ENCODE measurements at regions not wholly inside any gene's neighbourhood (a gene's known extent, or its start where the extent isn't known, plus 50 kb on each side); places are given as distances from the start of the nearest gene placed in this dataset.
"Not testable (repeated sequence)": the region's sequence is repeated elsewhere in the genome, so short reads cannot be mapped to it uniquely, and the experiment has no call there.

DNA sequence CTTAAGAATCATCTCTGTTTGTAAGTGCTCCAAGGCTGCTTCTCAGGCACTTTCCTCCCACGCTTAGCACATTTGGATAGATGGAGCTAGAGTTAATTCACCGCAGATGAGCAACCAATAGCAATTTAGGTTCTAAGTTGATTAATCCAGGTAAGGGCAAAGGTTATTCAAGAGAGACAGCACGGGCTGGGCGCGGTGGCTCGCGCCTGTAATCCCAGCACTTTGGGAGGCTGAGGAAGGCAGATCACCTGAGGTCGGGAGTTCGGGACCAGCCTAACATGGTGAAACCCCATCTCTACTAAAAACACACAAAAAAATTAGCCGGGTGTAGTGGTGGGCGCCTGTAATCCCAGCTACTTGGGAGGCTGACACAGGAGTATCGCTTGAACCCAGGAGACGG is 54.5 kb upstream of the UNC13C start:
- DNase-seq (ENCODE audit: low read depth in 1 of 2, low spot score in 1 of 2); in situ Hi-C loops (cut with HindIII; ENCODE audit: low pct_unique_long_range_greater_than_20kb, low sequenced_read_pairs): not testable (repeated sequence)

DNA sequence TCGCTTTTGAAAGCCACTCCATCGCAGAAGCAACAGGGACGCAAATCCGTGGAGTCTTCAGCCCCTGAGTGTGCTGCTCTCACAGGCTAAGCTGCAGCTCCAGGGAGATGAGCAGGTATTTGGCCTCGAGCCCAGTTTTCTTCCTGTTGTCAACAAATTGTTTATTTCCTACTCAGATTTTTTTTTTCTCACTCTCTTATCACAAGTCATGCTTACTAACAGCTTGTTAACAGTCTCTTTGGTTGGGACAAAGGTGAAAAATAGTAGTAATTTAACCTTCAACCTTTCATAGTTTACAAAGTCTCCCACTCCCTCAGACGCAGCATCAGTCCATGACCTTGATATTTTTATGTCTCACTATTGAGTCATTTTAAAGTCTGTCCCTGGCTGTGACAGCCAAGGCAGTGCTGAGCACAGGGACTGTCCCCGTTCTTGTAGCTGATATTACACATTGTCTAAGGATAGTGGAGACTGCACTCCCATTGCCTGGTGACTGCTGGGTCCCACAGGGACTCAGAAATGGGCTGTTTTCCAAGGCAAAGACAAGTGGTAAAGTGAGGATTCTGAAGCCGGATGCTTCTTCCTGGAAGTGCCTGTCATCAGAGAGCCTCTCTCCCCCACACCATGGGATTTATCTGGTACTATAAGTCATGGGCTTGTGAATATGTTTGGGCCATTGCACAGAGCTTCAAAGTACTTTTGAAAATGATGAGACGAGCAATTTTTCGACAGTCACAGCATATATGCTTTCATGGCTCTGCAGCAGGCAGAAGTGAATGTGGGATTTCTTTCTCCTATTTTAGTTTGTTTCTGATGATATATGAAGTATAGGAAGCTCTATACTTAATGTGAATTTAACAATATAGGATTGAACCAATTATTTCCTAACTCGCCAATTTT is 59.8 kb upstream of the UNC13C start:
- in situ Hi-C loops (cut with HindIII; ENCODE audit: low pct_unique_long_range_greater_than_20kb, low sequenced_read_pairs), result no loop called here
- peak in 1 of 2 experiments; percentile 25 for DNase-seq (ENCODE audit: low read depth in 1 of 2, low spot score in 1 of 2)
- TF ChIP-seq JUND (IDR thresholded peaks at IDR 0.05; ENCODE audit: low read depth), result no peak

DNA sequence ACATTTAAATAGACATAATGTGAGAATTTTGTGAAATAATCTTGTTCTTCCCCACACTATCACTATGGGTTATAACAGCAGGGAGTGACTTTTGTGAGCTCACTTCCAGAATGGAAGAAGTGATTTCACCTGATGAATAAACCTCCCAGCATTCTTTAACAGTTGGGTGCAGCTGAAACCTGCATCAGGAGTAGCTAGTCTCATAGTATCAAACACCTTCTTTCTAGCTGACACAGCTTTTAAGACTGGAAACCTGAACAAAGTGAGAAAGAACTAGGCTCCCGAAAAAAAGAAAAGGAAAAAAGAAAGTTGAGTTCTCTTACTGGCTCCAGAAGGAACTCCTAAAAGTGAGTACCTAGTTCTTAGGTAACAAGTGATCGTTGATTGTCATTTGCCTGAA is 61.1 kb upstream of the UNC13C start:
- in situ Hi-C loops (cut with HindIII; ENCODE audit: low pct_unique_long_range_greater_than_20kb, low sequenced_read_pairs), result no loop called here
- TF ChIP-seq JUND (IDR thresholded peaks at IDR 0.05; ENCODE audit: low read depth), result no peak
- no peak for DNase-seq (ENCODE audit: low read depth in 1 of 2, low spot score in 1 of 2)

DNA sequence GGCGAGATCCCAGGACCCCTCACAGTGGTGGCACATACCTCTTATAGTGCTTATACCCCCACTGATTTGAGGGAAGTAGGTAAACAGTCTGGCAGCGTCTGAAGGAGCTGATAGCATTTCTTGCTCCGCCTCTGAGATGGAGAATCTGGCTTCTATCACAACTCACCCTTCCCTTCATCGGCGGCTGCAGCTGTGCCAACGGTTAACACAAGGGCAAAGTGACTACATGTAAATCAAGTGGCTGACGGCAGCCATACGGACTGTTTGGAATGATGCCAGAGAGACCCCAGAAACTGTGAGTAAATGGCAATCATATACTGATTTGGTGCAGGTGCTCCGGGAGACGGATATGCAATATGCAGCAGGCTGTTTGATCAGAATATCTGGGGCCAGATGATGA is 66.8 kb upstream of the UNC13C start:
- DNase-seq (ENCODE audit: low read depth in 1 of 2, low spot score in 1 of 2), result no peak
- no peak for TF ChIP-seq JUND (IDR thresholded peaks at IDR 0.05; ENCODE audit: low read depth)
- in situ Hi-C loops (cut with HindIII; ENCODE audit: low pct_unique_long_range_greater_than_20kb, low sequenced_read_pairs), result no loop called here

DNA sequence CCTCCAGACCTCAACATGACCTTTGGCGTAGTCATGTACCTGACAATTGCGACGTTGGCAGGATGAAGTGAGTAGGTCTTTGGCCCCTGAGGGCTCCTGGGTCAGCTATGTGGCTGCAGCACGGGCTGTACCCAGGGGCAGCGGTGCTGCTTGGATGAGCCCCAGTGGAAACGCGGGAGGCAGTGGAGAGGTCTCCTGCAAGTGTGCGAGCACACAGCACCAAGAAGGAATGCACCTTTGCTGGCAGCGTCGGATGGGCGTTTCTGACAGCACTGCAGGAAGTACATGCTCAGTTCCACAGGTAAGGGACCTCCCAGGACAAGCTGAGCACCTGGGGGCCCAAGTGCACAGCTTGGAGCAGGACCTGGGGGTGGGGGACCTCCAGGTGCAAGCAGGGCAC is 67.4 kb upstream of the UNC13C start:
- no peak for TF ChIP-seq JUND (IDR thresholded peaks at IDR 0.05; ENCODE audit: low read depth)
- DNase-seq (ENCODE audit: low read depth in 1 of 2, low spot score in 1 of 2), result no peak
- in situ Hi-C loops (cut with HindIII; ENCODE audit: low pct_unique_long_range_greater_than_20kb, low sequenced_read_pairs), result no loop called here

DNA sequence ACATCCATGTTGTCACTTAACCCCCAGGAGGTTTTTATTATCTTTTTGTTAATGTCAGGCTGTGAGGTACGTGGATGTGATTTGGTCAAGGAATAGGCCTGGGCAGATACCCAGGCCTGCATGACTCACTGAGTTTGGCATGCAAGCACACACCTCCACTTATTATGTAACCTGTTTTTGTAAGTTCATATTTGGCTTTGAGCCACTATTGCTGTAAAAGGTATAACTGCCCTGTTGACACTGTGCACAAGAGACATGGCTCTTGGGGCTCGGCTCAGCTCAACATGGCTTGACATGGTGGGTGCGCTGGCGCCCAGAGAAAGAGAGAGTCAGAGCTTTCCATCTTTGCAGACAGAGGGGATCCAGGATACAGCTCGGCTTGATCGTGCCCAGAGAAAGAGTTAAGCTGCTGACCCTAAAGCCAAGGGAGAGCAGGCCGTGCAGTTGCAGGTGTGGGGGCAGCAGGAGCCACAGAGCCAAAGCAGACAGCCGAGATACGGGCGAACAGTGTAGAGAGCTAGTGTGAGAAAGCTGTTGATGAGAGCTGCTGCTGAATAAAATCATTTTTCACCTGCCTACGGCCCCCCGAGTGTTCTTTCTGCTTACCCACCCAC is 67.9 kb upstream of the UNC13C start:
- no peak for TF ChIP-seq JUND (IDR thresholded peaks at IDR 0.05; ENCODE audit: low read depth)
- DNase-seq (ENCODE audit: low read depth in 1 of 2, low spot score in 1 of 2), result peak in 1 of 2 experiments; percentile 51
- in situ Hi-C loops (cut with HindIII; ENCODE audit: low pct_unique_long_range_greater_than_20kb, low sequenced_read_pairs), result no loop called here

DNA sequence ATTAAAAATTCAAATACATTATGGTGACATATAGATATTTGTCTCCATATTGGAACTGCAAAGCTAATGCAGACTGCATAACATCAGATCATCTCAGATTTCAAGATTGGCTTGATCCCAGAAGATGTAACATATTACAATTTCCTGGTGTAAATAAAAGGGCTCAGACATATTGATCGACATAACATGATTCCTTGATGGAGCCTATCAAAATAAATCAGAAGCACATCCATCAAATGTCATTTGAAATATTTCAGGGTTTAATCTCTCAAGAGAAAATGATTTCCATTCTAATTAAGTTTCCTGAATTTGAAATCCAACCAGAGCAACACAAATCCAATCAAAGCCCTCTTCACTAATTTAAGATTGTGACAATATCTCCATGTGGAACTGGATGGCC is 75.1 kb upstream of the UNC13C start:
- no peak for TF ChIP-seq JUND (IDR thresholded peaks at IDR 0.05; ENCODE audit: low read depth)
- in situ Hi-C loops (cut with HindIII; ENCODE audit: low pct_unique_long_range_greater_than_20kb, low sequenced_read_pairs), result no loop called here
- no peak for DNase-seq (ENCODE audit: low read depth in 1 of 2, low spot score in 1 of 2)

DNA sequence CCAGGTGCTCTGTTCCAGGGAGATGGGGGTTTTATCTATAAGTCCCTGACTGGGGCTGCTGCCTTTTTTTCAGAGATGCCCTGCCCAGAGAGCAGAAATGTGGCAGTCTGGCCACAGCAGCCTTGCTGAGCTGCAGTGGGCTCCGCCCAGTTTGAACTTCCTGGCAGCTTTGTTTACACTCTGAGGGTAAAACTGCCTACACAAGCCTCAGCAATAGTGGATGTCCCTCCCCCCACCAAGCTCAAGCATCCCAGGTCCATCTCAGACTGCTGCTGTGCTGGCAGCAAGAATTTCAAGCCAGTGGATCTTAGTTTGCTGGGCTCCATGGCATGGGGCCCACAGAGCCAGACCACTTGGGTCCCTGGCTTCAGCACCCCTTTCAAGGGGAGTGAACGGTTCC is 84.8 kb upstream of the UNC13C start:
- peak in 1 of 2 experiments; percentile 23 for DNase-seq (ENCODE audit: low read depth in 1 of 2, low spot score in 1 of 2)
- in situ Hi-C loops (cut with HindIII; ENCODE audit: low pct_unique_long_range_greater_than_20kb, low sequenced_read_pairs), result not testable (repeated sequence)

DNA sequence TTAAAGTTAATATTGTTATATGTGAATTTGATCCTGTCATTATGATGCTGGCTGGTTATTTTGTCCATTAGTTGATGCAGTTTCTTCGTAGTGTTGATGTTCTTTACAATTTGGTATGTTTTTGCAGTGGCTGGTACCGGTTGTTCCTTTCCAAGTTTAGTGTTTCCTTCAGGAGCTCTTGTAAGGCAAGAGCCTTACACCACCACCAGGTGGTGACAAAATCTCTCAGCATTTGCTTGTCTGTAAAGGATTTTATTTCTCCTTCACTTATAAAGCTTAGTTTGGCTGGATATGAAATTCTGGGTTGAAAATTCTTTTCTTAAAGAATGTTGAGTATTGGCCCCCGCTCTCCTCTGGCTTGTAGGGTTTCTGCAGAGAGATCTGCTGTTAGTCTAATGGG is 86.4 kb upstream of the UNC13C start:
- in situ Hi-C loops (cut with HindIII; ENCODE audit: low pct_unique_long_range_greater_than_20kb, low sequenced_read_pairs), result not testable (repeated sequence)

DNA sequence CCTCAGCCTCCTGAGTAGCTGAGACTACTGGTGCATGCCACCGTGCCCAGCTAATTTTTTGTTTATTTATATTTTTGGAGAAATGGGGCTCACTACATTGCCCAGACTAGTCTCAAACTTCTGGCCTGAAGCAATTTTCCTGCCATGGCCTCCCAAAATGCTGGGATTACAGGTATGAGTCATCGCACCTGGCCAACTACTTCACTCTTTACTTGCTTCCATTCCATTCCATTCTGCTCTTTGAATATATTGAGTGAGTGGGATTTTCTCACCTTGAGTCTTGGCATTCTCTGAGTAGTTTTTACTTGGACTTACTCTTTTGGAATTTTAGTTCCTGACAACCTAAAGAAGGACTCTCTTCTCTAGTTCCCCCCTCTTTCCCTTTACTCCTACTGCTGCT is 93.8 kb upstream of the UNC13C start:
- no peak for DNase-seq (ENCODE audit: low read depth in 1 of 2, low spot score in 1 of 2)
- TF ChIP-seq JUND (IDR thresholded peaks at IDR 0.05; ENCODE audit: low read depth), result no peak
- in situ Hi-C loops (cut with HindIII; ENCODE audit: low pct_unique_long_range_greater_than_20kb, low sequenced_read_pairs), result no loop called here

More for the DNA sequence above, 86.4 kb upstream of the UNC13C start:
- DNase-seq (ENCODE audit: low read depth in 1 of 2, low spot score in 1 of 2), result peak in 1 of 2 experiments; percentile 55

DNA sequence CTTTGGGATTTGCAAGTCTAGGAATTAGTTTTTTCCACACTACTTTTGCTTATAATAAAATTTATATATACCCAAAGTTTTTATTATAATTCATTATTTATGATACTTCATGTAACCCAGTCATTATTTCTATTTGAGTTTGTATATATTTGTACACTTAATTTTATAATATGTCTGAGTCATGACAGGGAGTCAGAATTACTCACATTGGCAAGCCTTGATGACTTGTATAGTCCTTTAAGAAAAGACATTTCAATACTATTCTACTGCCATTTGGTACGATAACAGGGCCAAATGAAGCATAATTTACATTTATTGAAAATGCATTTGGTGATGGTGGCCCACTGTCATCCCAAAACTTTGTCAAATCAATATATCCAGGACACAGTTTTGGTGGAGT is 95.9 kb upstream of the UNC13C start:
- DNase-seq (ENCODE audit: low read depth in 1 of 2, low spot score in 1 of 2), result no peak
- no peak for TF ChIP-seq JUND (IDR thresholded peaks at IDR 0.05; ENCODE audit: low read depth)
- in situ Hi-C loops (cut with HindIII; ENCODE audit: low pct_unique_long_range_greater_than_20kb, low sequenced_read_pairs), result no loop called here

DNA sequence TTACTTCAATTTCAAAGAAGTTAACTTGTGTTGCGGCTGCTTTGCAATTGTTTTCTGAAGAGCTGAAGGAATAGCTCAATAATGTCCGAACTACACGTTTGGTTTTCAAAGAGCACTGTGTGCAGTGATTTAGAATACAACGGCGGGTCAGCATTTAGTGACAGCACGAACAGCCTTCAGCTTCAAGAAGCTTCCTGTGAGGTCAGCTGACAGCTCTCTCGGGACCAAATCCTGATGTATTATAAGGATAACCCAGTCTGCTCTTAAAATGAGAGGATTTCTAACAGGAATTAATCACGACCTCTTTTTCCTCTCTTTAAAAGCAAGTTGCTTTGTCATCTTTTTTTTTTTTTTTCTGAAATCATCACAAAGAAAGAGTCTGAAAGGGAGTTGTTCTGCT is 97.9 kb upstream of the UNC13C start:
- TF ChIP-seq JUND (IDR thresholded peaks at IDR 0.05; ENCODE audit: low read depth), result no peak
- in situ Hi-C loops (cut with HindIII; ENCODE audit: low pct_unique_long_range_greater_than_20kb, low sequenced_read_pairs), result no loop called here
- no peak for DNase-seq (ENCODE audit: low read depth in 1 of 2, low spot score in 1 of 2)

DNA sequence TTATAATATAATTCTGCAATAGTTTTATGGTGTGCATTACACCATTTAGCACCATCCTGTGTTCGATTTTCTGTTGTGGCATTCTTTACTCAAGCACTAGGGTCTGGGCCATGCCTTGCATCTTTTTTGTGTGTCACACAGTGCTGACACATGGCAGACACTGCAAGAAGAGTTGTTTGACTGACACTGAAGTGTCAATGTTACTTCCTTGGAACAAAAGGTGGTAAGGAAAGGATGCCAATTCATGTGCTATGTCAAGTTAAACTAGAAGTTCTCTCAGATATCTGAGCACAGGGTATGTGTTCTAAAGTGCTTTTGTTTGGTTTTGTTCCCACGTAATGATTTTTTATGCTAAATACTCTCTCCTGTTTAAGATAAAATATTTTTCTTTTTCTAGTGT is 102.5 kb upstream of the UNC13C start:
- no peak for DNase-seq (ENCODE audit: low read depth in 1 of 2, low spot score in 1 of 2)
- TF ChIP-seq JUND (IDR thresholded peaks at IDR 0.05; ENCODE audit: low read depth), result no peak
- in situ Hi-C loops (cut with HindIII; ENCODE audit: low pct_unique_long_range_greater_than_20kb, low sequenced_read_pairs), result no loop called here

Measured in T47D (cell line).